Panc1 (cell line): ENCODE measurements at regions not wholly inside any gene's neighbourhood (a gene's known extent, or its start where the extent isn't known, plus 50 kb on each side); places are given as distances from the start of the nearest gene placed in this dataset.

Source experiments
- POLR2AphosphoS5 ChIP-seq: IDR thresholded peaks from 2 replicates; pipeline ENCODE4 v1.6.1; 2012; ENCODE audit warnings: mild to moderate bottlenecking, low read depth, low read length, moderate library complexity
- SIN3A ChIP-seq: IDR thresholded peaks from 2 replicates; pipeline ENCODE4 v1.6.1; 2012; ENCODE audit warnings: low read depth, mild to moderate bottlenecking, low read length, moderate library complexity, borderline replicate concordance; ENCODE audit not compliant: insufficient read depth
- TCF7L2 ChIP-seq: IDR thresholded peaks from 2 replicates; pipeline ENCODE4 v1.6.1; 2011; ENCODE audit warnings: mild to moderate bottlenecking, low read depth, low read length, inconsistent platforms
- TF ChIP-seq, protein P1 (sequence below): fragments of 450-650 bp; IDR thresholded peaks from 2 replicates; pipeline ENCODE4 v1.5.1; 2017; ENCODE audit warnings: mild to moderate bottlenecking

GRCh38 chr3:154786724-154787123, 293.4 kb upstream of the MME start:
- TF ChIP-seq, protein P1, sequence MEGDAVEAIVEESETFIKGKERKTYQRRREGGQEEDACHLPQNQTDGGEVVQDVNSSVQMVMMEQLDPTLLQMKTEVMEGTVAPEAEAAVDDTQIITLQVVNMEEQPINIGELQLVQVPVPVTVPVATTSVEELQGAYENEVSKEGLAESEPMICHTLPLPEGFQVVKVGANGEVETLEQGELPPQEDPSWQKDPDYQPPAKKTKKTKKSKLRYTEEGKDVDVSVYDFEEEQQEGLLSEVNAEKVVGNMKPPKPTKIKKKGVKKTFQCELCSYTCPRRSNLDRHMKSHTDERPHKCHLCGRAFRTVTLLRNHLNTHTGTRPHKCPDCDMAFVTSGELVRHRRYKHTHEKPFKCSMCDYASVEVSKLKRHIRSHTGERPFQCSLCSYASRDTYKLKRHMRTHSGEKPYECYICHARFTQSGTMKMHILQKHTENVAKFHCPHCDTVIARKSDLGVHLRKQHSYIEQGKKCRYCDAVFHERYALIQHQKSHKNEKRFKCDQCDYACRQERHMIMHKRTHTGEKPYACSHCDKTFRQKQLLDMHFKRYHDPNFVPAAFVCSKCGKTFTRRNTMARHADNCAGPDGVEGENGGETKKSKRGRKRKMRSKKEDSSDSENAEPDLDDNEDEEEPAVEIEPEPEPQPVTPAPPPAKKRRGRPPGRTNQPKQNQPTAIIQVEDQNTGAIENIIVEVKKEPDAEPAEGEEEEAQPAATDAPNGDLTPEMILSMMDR: no peak
- TF ChIP-seq SIN3A (no peak), POLR2AphosphoS5 (no peak), TCF7L2 (no peak)
